ENCODE measurements at regions not wholly inside any gene's neighbourhood (a gene's known extent, or its start where the extent isn't known, plus 50 kb on each side); places are given as distances from the start of the nearest gene placed in this dataset.

GRCh38 chr13:76799696-76800095, 86.5 kb downstream of the KCTD12 start:
- TF ChIP-seq GATA2 (IDR thresholded peaks at IDR 0.05; ENCODE audit: low read depth, low read length) (no peak), GATA3 (IDR thresholded peaks at IDR 0.05; ENCODE audit: low read depth, low read length) (no peak)
